PC-3 (cell line): ENCODE measurements at regions not wholly inside any gene's neighbourhood (a gene's known extent, or its start where the extent isn't known, plus 50 kb on each side); places are given as distances from the start of the nearest gene placed in this dataset.

Experiments
- ATAC-seq: fragments of 200-7000 bp; cut with Tn5 transposase; 2 replicates; pipeline ENCODE4 v1.9.1; 2020; ENCODE audit warnings: mild to moderate bottlenecking, moderate library complexity
- BruUV-seq: library from RNA; stranded (reverse); fragments of 400-500 nt; replicated peaks from 2 replicates; lab custom pipeline; 2021; lab: Mats Ljungman, UMichigan
- CTCF ChIA-PET: fragments of 300-600 bp; sonication (Branson Sonifier 250); formaldehyde crosslinking; loops from one replicate; lab custom pipeline; 2022; ENCODE audit warnings: antibody characterized with exemption; lab: Charles Lee
- POLR2A ChIA-PET: fragments of 300-600 bp; sonication (Branson Sonifier 250); formaldehyde crosslinking; loops from one replicate; lab custom pipeline; 2022; ENCODE audit warnings: antibody characterized with exemption; ENCODE audit not compliant: unreplicated experiment; lab: Charles Lee
- DNase-seq: peaks from one replicate; pipeline ENCODE4 v3.0.0-alpha.2; 2015
- H2AFZ ChIP-seq: fragments of 300-600 bp; sonication (generic); 2 replicates; pipeline ENCODE4 v1.6.0; 2016; ENCODE audit warnings: antibody characterized with exemption, low read length
- H3F3A ChIP-seq: fragments of 300-600 bp; sonication (generic); one replicate; pipeline ENCODE4 v1.6.0; 2017; ENCODE audit warnings: antibody characterized with exemption, low read length, control low read depth, mild to moderate bottlenecking; ENCODE audit not compliant: unreplicated experiment
- H3K27ac ChIP-seq: fragments of 300-600 bp; sonication (generic); 2 replicates; pipeline ENCODE4 v1.5.1; 2016; ENCODE audit warnings: mild to moderate bottlenecking, low read length
- H3K27me3 ChIP-seq: fragments of 300-600 bp; sonication (generic); 2 replicates; pipeline ENCODE4 v1.6.1; 2016; ENCODE audit warnings: low read length, mixed read lengths
- H3K36me3 ChIP-seq: fragments of 300-600 bp; sonication (generic); 2 replicates; pipeline ENCODE4 v1.6.1; 2016; ENCODE audit warnings: low read depth, mixed run types, low read length, mixed read lengths
- H3K4me1 ChIP-seq: fragments of 300-600 bp; sonication (generic); 2 replicates; pipeline ENCODE4 v1.5.1; 2016; ENCODE audit warnings: low read length; ENCODE audit not compliant: insufficient read depth
- H3K4me2 ChIP-seq: fragments of 300-600 bp; sonication (generic); 2 replicates; pipeline ENCODE4 v1.6.0; 2016; ENCODE audit warnings: low read length
- H3K4me3 ChIP-seq: fragments of 300-600 bp; sonication (generic); 2 replicates; pipeline ENCODE4 v1.5.1; 2016; ENCODE audit warnings: mild to moderate bottlenecking, low read length, mixed read lengths
- H3K79me2 ChIP-seq: fragments of 300-600 bp; sonication (generic); 2 replicates; pipeline ENCODE4 v1.6.1; 2017; ENCODE audit warnings: low read length, mixed read lengths
- H3K9ac ChIP-seq: fragments of 300-600 bp; sonication (generic); 2 replicates; pipeline ENCODE4 v1.6.0; 2016; ENCODE audit warnings: mild to moderate bottlenecking, low read length
- H3K9me2 ChIP-seq: fragments of 300-600 bp; sonication (generic); replicated peaks from 2 replicates; pipeline ENCODE4 v1.6.1; 2016; ENCODE audit warnings: mixed run types, low read length, mixed read lengths
- H3K9me3 ChIP-seq: fragments of 300-600 bp; sonication (generic); 2 replicates; pipeline ENCODE4 v1.6.1; 2016; ENCODE audit warnings: low read length, mixed read lengths
- H4K20me1 ChIP-seq: fragments of 300-600 bp; sonication (generic); 2 replicates; pipeline ENCODE4 v1.6.1; 2016; ENCODE audit warnings: low read length, mixed read lengths
- CTCF ChIP-seq: fragments of 300-600 bp; sonication (generic); conservative IDR thresholded peaks from 2 replicates; pipeline ENCODE4 v1.5.1; 2017; ENCODE audit warnings: antibody characterized with exemption, low read depth, mild to moderate bottlenecking, low read length
- EZH2 ChIP-seq: fragments of 300-600 bp; sonication (generic); IDR thresholded peaks from one replicate; pipeline ENCODE4 v1.6.1; 2017; ENCODE audit warnings: antibody characterized with exemption, mild to moderate bottlenecking, low read length; ENCODE audit not compliant: unreplicated experiment
- EZH2phosphoT487 ChIP-seq: fragments of 300-600 bp; sonication (generic); IDR thresholded peaks from 2 replicates; pipeline ENCODE4 v1.6.1; 2018; ENCODE audit warnings: mild to moderate bottlenecking, antibody characterized with exemption, low read length, borderline replicate concordance
- intact Hi-C: fragments of 100-400 bp; cut with micrococcal nuclease; formaldehyde crosslinking; loops from 2 replicates; pipeline ENCODE4 v1.9.0; 2023

GRCh38 chr13:50241479-50241878 lies 226.2 kb downstream of the KCNRG start:
- TF ChIP-seq CTCF (no peak), EZH2 (no peak), EZH2phosphoT487 (no peak)
- ChIA-PET POLR2A (no interaction called here), CTCF (no interaction called here)
- H3K4me2 ChIP-seq: 0 out of 2 replicates have a peak overlapping the region, but pooled peaks have one; percentile 15
- no peaks in the 10 kb centered on the region for H3F3A ChIP-seq
- H3K9ac ChIP-seq: no peak overlapping the region
- no peaks in the 10 kb centered on the region for H3K79me2 ChIP-seq
- H3K9me2 ChIP-seq: no peaks in the 10 kb centered on the region
- H2AFZ ChIP-seq: peak overlapping the region; percentile 43; the same call in 1 of the 2 replicates
- no peaks in the 10 kb centered on the region for H3K27me3 ChIP-seq
- H3K27ac ChIP-seq: no peak overlapping the region
- no peak for ATAC-seq
- peaks cover 26% of the 10 kb centered on the region for H3K4me1 ChIP-seq
- intact Hi-C loops: loop anchor here (10.0 kb wide), 1 partner anchor 157 kb away; no protein-coding TSS in a partner anchor
- no peaks in the 10 kb centered on the region for H3K36me3 ChIP-seq
- no TSS peak for BruUV-seq
- no peak overlapping the region for H3K4me3 ChIP-seq
- no peaks in the 10 kb centered on the region for H4K20me1 ChIP-seq
- peak; percentile 34 for DNase-seq
- no peaks in the 10 kb centered on the region for H3K9me3 ChIP-seq

GRCh38 chr13:50243931-50244330 lies 228.7 kb downstream of the KCNRG start:
- Histone ChIP-seq H3F3A (no peaks in the 10 kb centered on the region), H3K27ac (peak overlapping the region; percentile 91), H3K9me2 (no peaks in the 10 kb centered on the region), H3K79me2 (no peaks in the 10 kb centered on the region), H3K36me3 (no peaks in the 10 kb centered on the region), H3K9ac (no peak overlapping the region), H3K4me3 (no peak overlapping the region), H3K4me1 (peaks cover 26% of the 10 kb centered on the region), H3K27me3 (no peaks in the 10 kb centered on the region), H2AFZ (no peak overlapping the region), H4K20me1 (no peaks in the 10 kb centered on the region), H3K9me3 (no peaks in the 10 kb centered on the region), H3K4me2 (no peak overlapping the region)
- ATAC-seq (no peak), DNase-seq (no peak)
- intact Hi-C loops: loop anchor here (2.0 to 10.0 kb wide), 2 partner anchors 113 to 159 kb away; no protein-coding TSS in a partner anchor
- no TSS peak for BruUV-seq
- TF ChIP-seq CTCF (no peak), EZH2 (no peak), EZH2phosphoT487 (no peak)
- ChIA-PET POLR2A (no interaction called here), CTCF (no interaction called here)

DNA sequence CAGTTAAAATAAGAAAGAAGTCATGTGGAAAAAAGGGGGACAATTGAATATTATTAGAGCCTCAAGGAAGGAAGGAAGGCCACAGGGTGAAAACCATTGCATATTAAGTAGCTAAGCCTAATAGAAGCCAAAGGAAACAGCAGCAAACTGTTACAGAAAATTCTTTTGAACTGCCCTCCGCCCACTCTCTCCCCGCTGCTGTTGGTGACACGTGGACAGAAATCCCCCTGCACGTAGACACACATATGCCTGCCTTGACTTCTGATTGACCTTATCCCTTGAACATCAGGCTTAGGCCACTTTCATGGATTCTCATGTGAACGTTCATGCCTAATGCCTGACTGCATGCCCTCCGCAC lies 229.1 kb downstream of the KCNRG start:
- no peaks in the 10 kb centered on the region for H3K27me3 ChIP-seq
- TF ChIP-seq EZH2 (no peak), CTCF (no peak), EZH2phosphoT487 (no peak)
- BruUV-seq: no TSS peak
- ChIA-PET POLR2A (no interaction called here), CTCF (interaction anchor here (0.6 kb wide), 1 partner anchor 216 kb away, joined by 6 read pairs; no protein-coding TSS in a partner anchor)
- no peaks in the 10 kb centered on the region for H3F3A ChIP-seq
- H4K20me1 ChIP-seq: no peaks in the 10 kb centered on the region
- no peaks in the 10 kb centered on the region for H3K36me3 ChIP-seq
- H3K4me3 ChIP-seq: peak overlapping the region; percentile 29; the same call in 1 of the 2 replicates
- H3K9me3 ChIP-seq: no peaks in the 10 kb centered on the region
- no peaks in the 10 kb centered on the region for H3K79me2 ChIP-seq
- no peak overlapping the region for H2AFZ ChIP-seq
- DNase-seq (no peak), ATAC-seq (no peak)
- peak overlapping the region; percentile 71 for H3K4me2 ChIP-seq
- no peaks in the 10 kb centered on the region for H3K9me2 ChIP-seq
- peak overlapping the region; percentile 91 for H3K27ac ChIP-seq
- intact Hi-C loops: loop anchor here (2.0 to 10.0 kb wide), 2 partner anchors 112 to 160 kb away; no protein-coding TSS in a partner anchor
- H3K4me1 ChIP-seq: peaks cover 26% of the 10 kb centered on the region
- H3K9ac ChIP-seq: peak overlapping the region; percentile 37
